Gastroesophageal sphincter (tissue), 4 donors: ENCODE measurements at regions not wholly inside any gene's neighbourhood (a gene's known extent, or its start where the extent isn't known, plus 50 kb on each side); places are given as distances from the start of the nearest gene placed in this dataset.
"Not testable (repeated sequence)": the region's sequence is repeated elsewhere in the genome, so short reads cannot be mapped to it uniquely, and the experiment has no call there.

Experiments
- ATAC-seq: fragments of 150-250 bp; one replicate; pipeline ENCODE4 v1.9.1; 2016; ENCODE audit warnings: mild to moderate bottlenecking, moderate library complexity
- H3K27ac ChIP-seq, 4 donors: fragments of 200-600 bp; sonication (generic) in 3 of 4; 1 replicate in 3 of 4; 2 replicates in 1 of 4; pipeline ENCODE4 v1.5.1; 2016 to 2019
- H3K27me3 ChIP-seq: fragments of 200-600 bp; sonication (generic); one replicate; pipeline ENCODE4 v1.5.1; 2019
- H3K36me3 ChIP-seq, 2 donors: fragments of 200-600 bp; sonication (generic); one replicate each; pipeline ENCODE4 v1.5.1; 2019; ENCODE audit warnings: control low read depth in 1 of 2
- H3K4me1 ChIP-seq, 3 donors: fragments of 200-600 bp; sonication (generic); 1 replicate in 2 of 3; 2 replicates in 1 of 3; pipeline ENCODE4 v1.5.1; 2016 to 2019; ENCODE audit warnings: control low read depth in 2 of 3
- H3K4me3 ChIP-seq, 2 donors: fragments of 200-600 bp; sonication (generic); one replicate each; pipeline ENCODE4 v1.5.1; 2019; ENCODE audit warnings: mild to moderate bottlenecking in 1 of 2, moderate library complexity in 1 of 2
- H3K9me3 ChIP-seq, 3 donors: fragments of 200-600 bp; sonication (generic); one replicate each; pipeline ENCODE4 v1.5.1; 2017 to 2019; ENCODE audit warnings: control low read depth in 2 of 3
- EP300 ChIP-seq: sonication (generic); formaldehyde crosslinking; IDR thresholded peaks from one replicate; pipeline ENCODE4 v1.6.1; 2017; ENCODE audit warnings: antibody characterized with exemption, mild to moderate bottlenecking
- POLR2A ChIP-seq, 2 donors: fragments of 450-650 bp; IDR thresholded peaks; one replicate each; pipeline ENCODE4 v1.6.1; 2017; ENCODE audit warnings: antibody characterized with exemption in 2 of 2, mild to moderate bottlenecking in 2 of 2, moderate library complexity in 1 of 2
- POLR2AphosphoS5 ChIP-seq: sonication (generic); formaldehyde crosslinking; IDR thresholded peaks from one replicate; pipeline ENCODE4 v1.6.1; 2017; ENCODE audit warnings: antibody characterized with exemption
- WGBS, 2 donors: methylation state at CpG; one replicate each; pipeline ENCODE4 v1.1.5; 2018; ENCODE audit warnings: low coverage in 1 of 2; 5-methylcytosine and 5-hydroxymethylcytosine counted together
- TF ChIP-seq, protein P1 (sequence below), 4 experiments: fragments of 200-600 bp in 2 of 4; fragments of 450-650 bp in 2 of 4; sonication (generic) in 1 of 4; IDR thresholded peaks; one replicate each; pipeline ENCODE4 v1.5.1; 2017 to 2019; ENCODE audit warnings: antibody characterized with exemption in 4 of 4, mild to moderate bottlenecking in 2 of 4, moderate library complexity in 2 of 4

DNA sequence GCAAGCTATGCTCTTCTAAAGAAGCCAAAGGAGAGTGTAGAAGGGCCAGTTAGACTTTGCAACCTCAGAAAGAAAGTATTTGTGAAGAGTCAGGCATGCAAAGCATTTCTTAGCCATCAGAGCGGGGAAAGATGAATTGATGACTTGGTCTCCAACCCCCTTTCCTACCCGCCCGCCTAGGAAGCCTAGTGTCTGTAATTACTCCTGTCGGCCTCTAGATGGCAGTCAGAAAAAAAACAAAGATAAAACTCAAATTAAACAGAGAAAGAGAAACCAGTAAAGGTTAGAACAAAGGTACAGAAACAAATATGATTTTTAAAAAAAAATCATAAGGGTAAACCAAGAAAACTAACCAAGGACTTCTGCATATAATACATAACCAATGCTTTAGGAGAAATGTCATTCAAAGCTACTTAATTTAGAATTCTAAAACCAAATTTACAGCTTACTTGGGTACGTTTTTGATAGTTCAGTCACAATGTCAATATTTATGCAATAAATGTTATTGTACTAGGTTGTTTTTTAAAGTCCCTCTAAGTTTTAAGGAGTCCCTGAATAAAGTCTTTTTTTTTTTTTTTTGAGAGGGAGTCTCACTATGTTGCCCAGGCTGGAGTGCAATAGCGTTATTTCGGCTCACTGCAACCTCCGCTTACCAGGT, 97.6 kb downstream of the LYZL1 start:
- TF ChIP-seq POLR2A (IDR thresholded peaks at IDR 0.05) = no peak
- TF ChIP-seq, protein P1, sequence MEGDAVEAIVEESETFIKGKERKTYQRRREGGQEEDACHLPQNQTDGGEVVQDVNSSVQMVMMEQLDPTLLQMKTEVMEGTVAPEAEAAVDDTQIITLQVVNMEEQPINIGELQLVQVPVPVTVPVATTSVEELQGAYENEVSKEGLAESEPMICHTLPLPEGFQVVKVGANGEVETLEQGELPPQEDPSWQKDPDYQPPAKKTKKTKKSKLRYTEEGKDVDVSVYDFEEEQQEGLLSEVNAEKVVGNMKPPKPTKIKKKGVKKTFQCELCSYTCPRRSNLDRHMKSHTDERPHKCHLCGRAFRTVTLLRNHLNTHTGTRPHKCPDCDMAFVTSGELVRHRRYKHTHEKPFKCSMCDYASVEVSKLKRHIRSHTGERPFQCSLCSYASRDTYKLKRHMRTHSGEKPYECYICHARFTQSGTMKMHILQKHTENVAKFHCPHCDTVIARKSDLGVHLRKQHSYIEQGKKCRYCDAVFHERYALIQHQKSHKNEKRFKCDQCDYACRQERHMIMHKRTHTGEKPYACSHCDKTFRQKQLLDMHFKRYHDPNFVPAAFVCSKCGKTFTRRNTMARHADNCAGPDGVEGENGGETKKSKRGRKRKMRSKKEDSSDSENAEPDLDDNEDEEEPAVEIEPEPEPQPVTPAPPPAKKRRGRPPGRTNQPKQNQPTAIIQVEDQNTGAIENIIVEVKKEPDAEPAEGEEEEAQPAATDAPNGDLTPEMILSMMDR (IDR thresholded peaks at IDR 0.05) = peak; percentile 68 to 80 (median 75)
- Histone ChIP-seq H3K4me1 (peaks cover 0 to 8% (median 0%) of the 10 kb centered on the region in 3 donors), H3K4me3 (no peak overlapping the region), H3K9me3 (no peaks in the 10 kb centered on the region), H3K27me3 (no peaks in the 10 kb centered on the region), H3K36me3 (no peaks in the 10 kb centered on the region), H3K27ac (no peak overlapping the region)
- peak; percentile 41 for ATAC-seq
- 13 to 39% methylated on average over 5 to 8 of the region's 8 CpGs for WGBS, 2 donors

DNA sequence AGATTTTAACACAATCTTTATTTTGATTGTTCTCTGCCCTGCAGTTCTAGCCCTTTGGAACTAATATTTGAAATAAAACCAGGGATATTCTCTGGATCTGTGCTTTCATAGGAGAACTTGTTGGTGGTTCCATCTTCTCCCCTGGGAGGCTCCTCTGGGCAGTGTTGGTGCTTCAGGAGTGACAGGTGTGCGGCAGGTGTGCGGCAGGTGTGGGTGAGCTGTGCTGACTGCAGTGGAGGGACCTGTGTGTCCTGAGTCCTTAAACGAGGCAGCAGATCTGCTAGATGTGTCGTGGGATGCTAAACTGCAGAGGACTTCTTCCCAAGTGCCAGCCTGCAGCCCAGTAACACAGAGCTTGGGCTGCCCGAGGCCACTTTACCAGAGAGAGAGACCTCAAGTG, 98.4 kb downstream of the LYZL1 start:
- TF ChIP-seq POLR2AphosphoS5 (no peak), POLR2A (IDR thresholded peaks at IDR 0.05) (no peak), EP300 (no peak)
- TF ChIP-seq, protein P1 (IDR thresholded peaks at IDR 0.05) = no peak
- Histone ChIP-seq H3K4me3 (no peak overlapping the region), H3K36me3 (no peaks in the 10 kb centered on the region), H3K27me3 (no peaks in the 10 kb centered on the region), H3K9me3 (no peaks in the 10 kb centered on the region), H3K4me1 (peaks cover 0 to 8% (median 0%) of the 10 kb centered on the region in 3 donors), H3K27ac (no peak overlapping the region)
- 71% methylated on average over 1 of the region's 5 CpGs; no CpG with 5 or more reads in 1 of the 2 donors for WGBS, 2 donors
- no peak for ATAC-seq

DNA sequence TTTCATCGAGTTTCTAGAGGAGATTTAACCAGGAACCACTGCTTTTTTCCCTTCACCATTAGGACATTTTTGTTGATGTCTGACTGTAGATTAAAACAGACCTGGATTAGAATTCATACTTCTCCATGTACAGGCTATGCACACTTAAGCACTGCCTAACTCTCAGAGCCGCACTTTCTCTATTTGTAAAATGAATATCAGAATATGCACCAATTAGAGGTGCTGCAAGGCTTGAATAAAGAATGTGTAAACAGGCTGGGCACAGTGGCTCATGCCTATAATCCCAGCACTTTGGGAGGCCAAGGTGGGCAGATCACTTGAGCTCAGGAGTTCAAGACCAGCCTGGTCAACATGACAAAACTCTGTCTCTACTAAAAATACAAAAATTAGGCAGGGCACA, 99.2 kb downstream of the LYZL1 start:
- H3K36me3 ChIP-seq, H3K27me3 ChIP-seq, H3K27ac ChIP-seq, ATAC-seq, H3K4me3 ChIP-seq, H3K9me3 ChIP-seq, H3K4me1 ChIP-seq: not testable (repeated sequence)
- WGBS, 2 donors = 43 to 59% methylated on average over 2 of the region's 2 CpGs

DNA sequence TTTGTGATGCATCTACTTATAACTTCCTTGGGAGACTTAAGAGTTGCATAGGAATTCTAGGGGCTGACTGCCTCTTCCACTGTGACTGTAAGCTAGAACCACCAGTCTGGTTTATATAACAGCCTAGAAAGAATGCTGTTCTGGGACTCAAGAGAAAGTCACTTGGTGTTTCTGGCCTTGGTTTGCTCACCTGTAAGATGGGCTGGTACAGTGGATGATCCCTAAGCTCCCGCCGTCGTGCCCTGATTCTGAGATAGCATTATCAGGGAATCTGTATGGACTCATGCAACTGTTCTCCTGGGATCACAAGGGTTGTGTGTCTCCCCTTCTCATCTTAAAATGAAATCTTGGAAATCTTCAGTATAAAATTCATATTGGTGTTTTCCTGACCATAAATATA, 100.6 kb downstream of the LYZL1 start:
- Histone ChIP-seq H3K9me3 (no peaks in the 10 kb centered on the region), H3K27ac (no peak overlapping the region), H3K36me3 (no peaks in the 10 kb centered on the region), H3K4me1 (peaks cover 0 to 8% (median 0%) of the 10 kb centered on the region in 3 donors), H3K4me3 (no peak overlapping the region), H3K27me3 (no peaks in the 10 kb centered on the region)
- 86 to 95% methylated on average over 3 of the region's 3 CpGs for WGBS, 2 donors
- no peak for TF ChIP-seq POLR2A (IDR thresholded peaks at IDR 0.05)
- no peak for TF ChIP-seq POLR2AphosphoS5
- TF ChIP-seq, protein P1 (IDR thresholded peaks at IDR 0.05) = no peak
- TF ChIP-seq EP300 = no peak
- ATAC-seq = no peak

DNA sequence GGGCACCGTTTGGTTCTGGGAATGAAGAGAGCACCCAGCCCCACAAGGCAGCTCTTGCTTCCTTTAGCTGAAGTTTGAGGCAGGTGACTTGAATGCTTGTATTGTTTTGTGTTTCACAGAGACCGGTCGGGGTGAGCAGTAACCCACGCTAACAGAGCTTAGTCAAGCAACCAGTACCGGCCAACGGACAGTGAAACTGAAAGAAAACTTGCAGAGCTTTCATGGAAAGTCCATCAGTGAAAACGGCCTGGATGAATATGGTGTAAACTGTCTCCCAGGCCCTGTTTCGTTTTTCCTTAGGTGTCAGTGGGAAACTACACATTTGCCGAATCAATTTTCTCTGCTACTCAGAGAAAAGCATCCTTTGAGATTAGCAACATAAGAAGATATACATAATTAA, 101.1 kb downstream of the LYZL1 start:
- H3K9me3 ChIP-seq = no peaks in the 10 kb centered on the region
- no peak for ATAC-seq
- H3K36me3 ChIP-seq = no peaks in the 10 kb centered on the region
- no peak overlapping the region for H3K27ac ChIP-seq
- WGBS, 2 donors = 72 to 81% methylated on average over 4 of the region's 9 CpGs
- TF ChIP-seq EP300 (no peak), POLR2A (IDR thresholded peaks at IDR 0.05) (no peak), POLR2AphosphoS5 (no peak)
- TF ChIP-seq, protein P1 (IDR thresholded peaks at IDR 0.05) = no peak
- H3K27me3 ChIP-seq = no peaks in the 10 kb centered on the region
- no peak overlapping the region for H3K4me3 ChIP-seq
- peaks cover 0 to 8% (median 0%) of the 10 kb centered on the region in 3 donors for H3K4me1 ChIP-seq
